ENCODE measurements at regions not wholly inside any gene's neighbourhood (a gene's known extent, or its start where the extent isn't known, plus 50 kb on each side); places are given as distances from the start of the nearest gene placed in this dataset.

GRCh38 chr2:199660167-199660566 lies 190.8 kb downstream of the FTCDNL1 start:
- WGBS (ENCODE audit: low lambda C conversion rate, missing lambda C conversion rate), result 98% methylated on average over 15 of the region's 15 CpGs
- H2AFZ ChIP-seq, result no peak overlapping the region
- no peaks in the 10 kb centered on the region for H3K36me3 ChIP-seq (replicated peaks; ENCODE audit: insufficient read depth, low read depth)
- no peaks in the 10 kb centered on the region for H3K79me2 ChIP-seq
- peaks cover 3% of the 10 kb centered on the region for H3K9me3 ChIP-seq (ENCODE audit: low read depth)
- no peak for DNase-seq (ENCODE audit: low spot score)
- H3K9me2 ChIP-seq (replicated peaks; ENCODE audit: insufficient read depth), result no peaks in the 10 kb centered on the region
- no peaks in the 10 kb centered on the region for H4K20me1 ChIP-seq (ENCODE audit: insufficient read depth, poor library complexity, severe bottlenecking)
- H3K4me2 ChIP-seq, result no peak overlapping the region
- no peaks in the 10 kb centered on the region for H3K27me3 ChIP-seq
- TF ChIP-seq EZH2 (IDR thresholded peaks at IDR 0.05; ENCODE audit: borderline replicate concordance) (no peak), EZH2phosphoT487 (IDR thresholded peaks at IDR 0.05; ENCODE audit: low read depth, severe bottlenecking, unreplicated experiment) (no peak), CTCF (IDR thresholded peaks at IDR 0.05; ENCODE audit: poor library complexity) (no peak)
- no peak overlapping the region for H3K4me3 ChIP-seq
- H3K27ac ChIP-seq, result no peak overlapping the region
- no peaks in the 10 kb centered on the region for H3K4me1 ChIP-seq (ENCODE audit: insufficient read depth)

GRCh38 chr2:199659207-199659606 lies 191.8 kb downstream of the FTCDNL1 start:
- no peaks in the 10 kb centered on the region for H3K4me1 ChIP-seq (ENCODE audit: insufficient read depth)
- no peaks in the 10 kb centered on the region for H3K27me3 ChIP-seq
- DNase-seq (ENCODE audit: low spot score), result peak; percentile 61
- H3K36me3 ChIP-seq (replicated peaks; ENCODE audit: insufficient read depth, low read depth), result no peaks in the 10 kb centered on the region
- H3K4me2 ChIP-seq, result peak overlapping the region; percentile 81
- H3K27ac ChIP-seq, result no peak overlapping the region
- H3K79me2 ChIP-seq, result no peaks in the 10 kb centered on the region
- H3K9me3 ChIP-seq (ENCODE audit: low read depth), result peaks cover 5% of the 10 kb centered on the region
- WGBS (ENCODE audit: low lambda C conversion rate, missing lambda C conversion rate), result 2% methylated on average over 36 of the region's 39 CpGs
- H2AFZ ChIP-seq, result peak overlapping the region; percentile 47
- no peaks in the 10 kb centered on the region for H3K9me2 ChIP-seq (replicated peaks; ENCODE audit: insufficient read depth)
- H3K4me3 ChIP-seq, result no peak overlapping the region
- H4K20me1 ChIP-seq (ENCODE audit: insufficient read depth, poor library complexity, severe bottlenecking), result no peaks in the 10 kb centered on the region
- no peak for TF ChIP-seq CTCF (IDR thresholded peaks at IDR 0.05; ENCODE audit: poor library complexity)
- TF ChIP-seq EZH2phosphoT487 (IDR thresholded peaks at IDR 0.05; ENCODE audit: low read depth, severe bottlenecking, unreplicated experiment), result no peak
- TF ChIP-seq EZH2 (IDR thresholded peaks at IDR 0.05; ENCODE audit: borderline replicate concordance), result no peak

GRCh38 chr2:199646439-199646838 lies 188.7 kb upstream of the SATB2 start:
- no peak for DNase-seq (ENCODE audit: low spot score)
- no peaks in the 10 kb centered on the region for H3K4me1 ChIP-seq (ENCODE audit: insufficient read depth)
- no peaks in the 10 kb centered on the region for H3K9me3 ChIP-seq (ENCODE audit: low read depth)
- no peak overlapping the region for H3K4me2 ChIP-seq
- no peaks in the 10 kb centered on the region for H3K9me2 ChIP-seq (replicated peaks; ENCODE audit: insufficient read depth)
- H4K20me1 ChIP-seq (ENCODE audit: insufficient read depth, poor library complexity, severe bottlenecking), result no peaks in the 10 kb centered on the region
- WGBS (ENCODE audit: low lambda C conversion rate, missing lambda C conversion rate), result 89% methylated on average over 2 of the region's 2 CpGs
- H3K4me3 ChIP-seq, result no peak overlapping the region
- TF ChIP-seq CTCF (IDR thresholded peaks at IDR 0.05; ENCODE audit: poor library complexity), result no peak
- TF ChIP-seq EZH2phosphoT487 (IDR thresholded peaks at IDR 0.05; ENCODE audit: low read depth, severe bottlenecking, unreplicated experiment), result no peak
- TF ChIP-seq EZH2 (IDR thresholded peaks at IDR 0.05; ENCODE audit: borderline replicate concordance), result no peak
- H3K27ac ChIP-seq, result no peak overlapping the region
- H2AFZ ChIP-seq, result no peak overlapping the region
- no peaks in the 10 kb centered on the region for H3K79me2 ChIP-seq
- no peaks in the 10 kb centered on the region for H3K27me3 ChIP-seq
- no peaks in the 10 kb centered on the region for H3K36me3 ChIP-seq (replicated peaks; ENCODE audit: insufficient read depth, low read depth)

GRCh38 chr2:199631129-199631528 lies 173.4 kb upstream of the SATB2 start:
- WGBS (ENCODE audit: low lambda C conversion rate, missing lambda C conversion rate), result 68% methylated on average over 4 of the region's 4 CpGs

More at GRCh38 chr2:199631129-199631528, 173.4 kb upstream of the SATB2 start:
- Histone ChIP-seq H3K4me2 (no peak overlapping the region), H3K9me2 (replicated peaks; ENCODE audit: insufficient read depth) (no peaks in the 10 kb centered on the region), H3K4me3 (no peak overlapping the region), H3K4me1 (ENCODE audit: insufficient read depth) (no peaks in the 10 kb centered on the region), H3K9me3 (ENCODE audit: low read depth) (no peaks in the 10 kb centered on the region), H3K27me3 (no peaks in the 10 kb centered on the region), H2AFZ (no peak overlapping the region), H4K20me1 (ENCODE audit: insufficient read depth, poor library complexity, severe bottlenecking) (no peaks in the 10 kb centered on the region), H3K27ac (no peak overlapping the region), H3K79me2 (no peaks in the 10 kb centered on the region), H3K36me3 (replicated peaks; ENCODE audit: insufficient read depth, low read depth) (no peaks in the 10 kb centered on the region)
- TF ChIP-seq EZH2phosphoT487 (IDR thresholded peaks at IDR 0.05; ENCODE audit: low read depth, severe bottlenecking, unreplicated experiment) (peak; percentile 94), EZH2 (IDR thresholded peaks at IDR 0.05; ENCODE audit: borderline replicate concordance) (no peak)
- no peak for DNase-seq (ENCODE audit: low spot score)

Measured in hepatocyte (in vitro differentiated cells).